Cardiac fibroblast (primary cell): ENCODE measurements at regions not wholly inside any gene's neighbourhood (a gene's known extent, or its start where the extent isn't known, plus 50 kb on each side); places are given as distances from the start of the nearest gene placed in this dataset.
"Not testable (repeated sequence)": the region's sequence is repeated elsewhere in the genome, so short reads cannot be mapped to it uniquely, and the experiment has no call there.

ENCODE experiments used
- DNase-seq, 2 donors: peaks; one replicate each; pipeline versions ENCODE4 v3.0.0 to v3.0.0-alpha.2; 2010; ENCODE audit warnings: low read depth in 2 of 2
- H3K4me3 ChIP-seq, 2 donors: replicated peaks in 1 of 2; 1 replicate in 1 of 2; 2 replicates in 1 of 2; pipeline ENCODE4 v1.5.1; 2011; ENCODE audit warnings: low read depth in 2 of 2, low read length in 2 of 2, mild to moderate bottlenecking in 2 of 2, moderate library complexity in 1 of 2
- TF ChIP-seq, protein P1 (sequence below): IDR thresholded peaks from one replicate; pipeline ENCODE4 v1.5.1; 2011; ENCODE audit warnings: low read depth, mild to moderate bottlenecking, low read length, inconsistent platforms

DNA sequence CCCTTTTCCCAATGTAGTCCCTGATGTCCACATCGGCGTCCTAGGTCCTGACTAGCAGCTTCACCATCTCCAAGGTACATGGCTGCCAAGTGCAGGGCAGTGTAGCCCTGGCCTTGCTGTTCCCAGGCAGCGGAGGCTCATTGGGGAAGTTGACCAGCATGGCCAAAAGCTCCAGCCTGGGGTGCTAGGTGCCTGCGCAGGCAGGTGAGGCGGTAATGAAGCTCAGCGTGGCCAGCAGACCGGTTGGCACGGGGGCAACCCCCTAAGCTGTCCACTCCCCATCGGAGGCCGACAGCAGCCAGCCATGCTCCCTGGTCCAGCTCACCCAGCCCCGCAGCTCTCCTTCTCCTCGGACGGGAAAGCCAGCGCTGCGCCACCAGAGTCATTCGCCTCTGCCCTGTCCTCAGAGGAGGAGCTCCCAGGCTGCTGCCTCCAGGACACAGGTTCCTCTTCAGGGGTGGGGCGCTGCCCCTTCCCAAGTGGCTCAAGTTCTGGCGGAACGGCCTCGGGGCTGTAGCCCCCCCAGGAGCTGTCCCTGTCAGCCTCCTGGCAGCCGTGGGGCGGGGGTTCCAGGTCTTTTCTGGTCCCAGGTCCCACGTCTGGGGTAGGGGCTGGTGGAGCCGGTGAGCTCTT, 1218.2 kb downstream of the FOXD4L5 start:
- DNase-seq: no peak
- TF ChIP-seq, protein P1, sequence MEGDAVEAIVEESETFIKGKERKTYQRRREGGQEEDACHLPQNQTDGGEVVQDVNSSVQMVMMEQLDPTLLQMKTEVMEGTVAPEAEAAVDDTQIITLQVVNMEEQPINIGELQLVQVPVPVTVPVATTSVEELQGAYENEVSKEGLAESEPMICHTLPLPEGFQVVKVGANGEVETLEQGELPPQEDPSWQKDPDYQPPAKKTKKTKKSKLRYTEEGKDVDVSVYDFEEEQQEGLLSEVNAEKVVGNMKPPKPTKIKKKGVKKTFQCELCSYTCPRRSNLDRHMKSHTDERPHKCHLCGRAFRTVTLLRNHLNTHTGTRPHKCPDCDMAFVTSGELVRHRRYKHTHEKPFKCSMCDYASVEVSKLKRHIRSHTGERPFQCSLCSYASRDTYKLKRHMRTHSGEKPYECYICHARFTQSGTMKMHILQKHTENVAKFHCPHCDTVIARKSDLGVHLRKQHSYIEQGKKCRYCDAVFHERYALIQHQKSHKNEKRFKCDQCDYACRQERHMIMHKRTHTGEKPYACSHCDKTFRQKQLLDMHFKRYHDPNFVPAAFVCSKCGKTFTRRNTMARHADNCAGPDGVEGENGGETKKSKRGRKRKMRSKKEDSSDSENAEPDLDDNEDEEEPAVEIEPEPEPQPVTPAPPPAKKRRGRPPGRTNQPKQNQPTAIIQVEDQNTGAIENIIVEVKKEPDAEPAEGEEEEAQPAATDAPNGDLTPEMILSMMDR: no peak
- H3K4me3 ChIP-seq: no peak overlapping the region

DNA sequence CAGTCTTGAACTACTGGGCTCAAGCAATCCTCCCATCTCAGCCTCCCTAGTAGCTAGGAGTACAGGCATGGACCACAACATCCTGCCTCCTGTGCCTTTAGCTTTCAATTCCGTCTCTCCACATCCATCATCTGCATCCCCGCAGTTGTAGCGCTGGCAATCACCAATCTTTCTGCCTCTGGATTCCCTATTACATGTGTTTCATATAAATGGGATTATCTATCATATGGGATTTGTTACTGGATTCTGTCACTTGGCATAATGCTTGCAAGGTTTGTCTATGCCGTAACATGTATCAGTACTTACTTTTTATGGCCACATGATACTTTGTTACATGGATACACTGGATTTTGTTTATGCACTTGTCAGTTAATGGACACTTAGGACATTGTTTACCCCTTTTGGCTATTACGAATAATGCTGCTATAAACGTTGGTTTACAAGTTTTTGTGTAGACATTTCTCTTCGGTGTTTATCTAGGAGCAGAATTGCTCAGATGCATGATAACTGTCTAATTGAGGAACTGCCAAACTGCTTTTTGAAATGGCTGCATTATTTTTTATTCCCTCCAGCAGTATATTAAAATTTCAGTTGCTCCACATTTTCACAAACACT, 1223.9 kb downstream of the FOXD4L5 start:
- DNase-seq: no peak
- no peak overlapping the region for H3K4me3 ChIP-seq
- TF ChIP-seq, protein P1: no peak

DNA sequence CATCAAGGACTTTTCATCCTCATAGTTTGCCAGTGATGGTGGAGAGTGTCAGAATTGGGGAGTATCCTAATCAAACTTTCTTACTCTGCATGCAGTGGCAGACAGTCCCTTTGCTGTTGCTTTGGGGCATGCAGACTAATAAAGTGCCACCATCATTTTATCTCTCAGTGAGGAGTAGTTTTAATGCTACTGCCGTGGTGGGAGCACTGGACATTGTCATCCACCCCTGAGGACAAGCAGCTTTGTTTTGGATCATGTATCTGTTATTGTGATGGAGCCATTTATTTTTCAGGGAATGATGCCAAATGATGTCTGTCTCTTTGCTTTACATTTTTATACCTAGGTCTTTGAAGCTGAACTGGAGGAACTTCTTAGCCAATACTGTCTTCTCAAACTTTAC, 1226.9 kb downstream of the FOXD4L5 start:
- not testable (repeated sequence) for DNase-seq, H3K4me3 ChIP-seq

DNA sequence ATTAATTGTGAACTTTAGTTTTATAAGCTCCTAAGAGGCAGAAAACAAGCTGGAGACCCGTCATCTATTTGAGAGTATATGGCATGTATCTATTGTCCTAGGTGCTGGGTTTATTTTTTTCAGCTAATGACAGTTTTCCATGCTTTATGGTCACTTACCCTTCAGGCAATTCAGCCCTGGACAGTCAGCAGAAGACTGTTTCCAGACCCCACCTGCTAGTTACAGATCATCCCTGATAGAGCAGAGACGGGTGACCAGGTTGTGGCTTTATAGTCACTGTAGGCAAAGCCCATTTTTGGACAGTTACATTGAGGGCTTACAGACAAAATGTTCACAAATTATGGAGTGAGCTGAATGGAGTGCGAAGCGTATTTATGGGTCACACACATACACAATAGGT, 1227.5 kb downstream of the FOXD4L5 start:
- H3K4me3 ChIP-seq: no peak overlapping the region
- TF ChIP-seq, protein P1: no peak
- no peak for DNase-seq

DNA sequence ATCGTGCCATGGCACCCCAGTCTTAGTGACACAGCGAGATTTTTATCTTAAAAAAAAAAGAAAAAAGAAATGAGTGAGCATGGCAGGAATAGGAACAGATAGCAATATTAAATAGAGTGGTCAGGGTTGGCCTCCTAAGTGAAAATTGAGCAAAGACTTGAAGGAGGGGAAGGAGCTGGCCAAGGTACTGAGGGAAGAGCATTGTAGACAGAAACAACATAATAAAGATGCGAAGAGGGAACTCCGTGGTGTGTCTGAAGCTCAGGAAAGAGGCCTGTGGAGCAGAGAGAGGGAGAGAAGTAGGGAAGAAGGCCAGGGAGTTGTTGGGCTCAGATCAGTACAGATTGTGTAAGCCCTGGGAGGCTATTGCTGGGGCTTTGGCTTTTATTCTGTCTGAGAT, 1256.1 kb downstream of the FOXD4L5 start:
- not testable (repeated sequence) for DNase-seq, H3K4me3 ChIP-seq

DNA sequence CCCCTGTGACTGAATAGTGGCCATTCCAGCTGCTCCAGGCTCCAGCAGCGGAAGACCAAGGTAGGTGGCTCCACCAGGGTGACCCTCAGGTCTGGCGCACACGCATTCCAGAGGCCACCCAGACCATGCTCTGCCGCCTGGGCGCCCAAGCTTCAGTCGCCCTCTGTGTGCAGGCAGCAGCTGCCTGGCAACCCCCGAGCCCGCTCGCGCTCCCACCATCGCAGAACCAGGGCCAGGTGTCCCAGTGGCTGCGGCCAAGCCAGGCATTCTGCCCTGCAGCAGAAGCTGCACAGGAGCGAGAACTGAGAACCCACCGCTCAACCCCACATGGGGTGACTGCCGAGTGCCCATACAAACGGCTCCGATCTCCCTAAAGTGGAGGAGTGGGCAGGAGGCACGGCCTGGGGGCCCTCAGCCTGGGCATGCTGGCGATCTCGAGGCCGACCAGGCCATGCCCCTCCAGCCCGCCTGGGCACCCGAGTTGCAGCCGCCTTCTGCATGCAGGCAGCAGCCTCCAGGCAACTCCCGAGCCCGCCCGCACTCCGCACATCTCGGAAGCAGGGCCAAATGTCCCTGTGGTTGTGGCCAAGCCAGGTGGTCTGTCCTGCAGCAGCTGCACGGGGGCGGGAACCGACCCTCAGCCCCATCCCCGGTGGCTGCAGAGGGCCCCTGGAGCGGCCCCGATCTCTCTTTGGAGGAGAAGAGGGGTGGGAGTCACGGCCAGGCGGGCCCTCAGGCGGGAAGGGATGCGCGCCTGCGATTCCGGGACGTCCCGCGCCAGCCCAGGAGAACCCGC, 1264.1 kb downstream of the FOXD4L5 start:
- not testable (repeated sequence) for H3K4me3 ChIP-seq

DNA sequence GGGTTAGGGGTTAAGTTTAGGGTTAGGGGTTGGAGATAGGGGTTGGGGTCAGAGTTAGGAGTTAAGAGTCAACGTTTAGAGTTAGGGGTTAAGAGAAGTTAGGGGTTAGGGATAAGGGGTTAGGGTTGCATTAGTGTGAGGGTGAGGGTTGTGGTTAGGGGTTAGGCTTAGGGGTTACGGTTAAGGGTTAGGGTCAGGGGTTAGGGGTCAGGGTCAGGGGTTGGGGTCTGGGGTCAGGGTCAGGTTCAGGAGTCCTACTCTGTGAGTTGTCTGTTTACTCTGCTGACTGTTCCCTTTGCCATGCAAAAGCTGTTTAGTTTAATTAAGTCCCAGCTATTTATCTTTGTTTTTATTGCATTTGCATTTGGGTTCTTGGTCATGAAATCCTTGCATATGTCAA, 1267.3 kb downstream of the FOXD4L5 start:
- not testable (repeated sequence) for DNase-seq, H3K4me3 ChIP-seq

More for the DNA sequence above, 1264.1 kb downstream of the FOXD4L5 start:
- not testable (repeated sequence) for DNase-seq

DNA sequence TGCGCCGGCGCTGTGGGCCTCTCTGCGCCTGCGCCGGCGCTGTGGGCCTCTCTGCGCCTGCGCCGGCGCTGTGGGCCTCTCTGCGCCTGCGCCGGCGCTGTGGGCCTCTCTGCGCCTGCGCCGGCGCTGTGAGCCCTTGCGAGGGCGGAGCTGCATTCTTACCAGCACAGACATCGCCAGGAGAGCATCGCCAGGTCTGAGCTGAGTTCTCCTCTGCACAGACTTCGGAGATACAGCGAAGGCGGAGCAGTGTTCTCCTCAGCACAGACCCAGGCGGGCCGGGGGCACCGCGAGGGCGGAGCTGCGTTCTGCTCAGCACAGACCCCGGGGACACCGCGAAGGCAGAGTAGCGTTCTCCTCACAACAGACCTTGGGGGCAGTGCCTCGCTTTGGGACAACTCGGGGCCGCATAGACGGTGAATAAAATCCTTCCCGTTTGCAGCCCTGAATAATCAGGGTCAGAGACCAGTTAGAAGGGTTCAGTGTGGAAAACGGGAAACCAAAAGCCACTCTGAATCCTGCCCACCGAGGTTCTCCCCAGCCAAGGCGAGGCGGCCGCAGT, 1268.1 kb downstream of the FOXD4L5 start:
- DNase-seq: peak in 1 of 2 donors; percentile 32
- H3K4me3 ChIP-seq: peak overlapping the region in 1 of 2 donors; percentile 54

DNA sequence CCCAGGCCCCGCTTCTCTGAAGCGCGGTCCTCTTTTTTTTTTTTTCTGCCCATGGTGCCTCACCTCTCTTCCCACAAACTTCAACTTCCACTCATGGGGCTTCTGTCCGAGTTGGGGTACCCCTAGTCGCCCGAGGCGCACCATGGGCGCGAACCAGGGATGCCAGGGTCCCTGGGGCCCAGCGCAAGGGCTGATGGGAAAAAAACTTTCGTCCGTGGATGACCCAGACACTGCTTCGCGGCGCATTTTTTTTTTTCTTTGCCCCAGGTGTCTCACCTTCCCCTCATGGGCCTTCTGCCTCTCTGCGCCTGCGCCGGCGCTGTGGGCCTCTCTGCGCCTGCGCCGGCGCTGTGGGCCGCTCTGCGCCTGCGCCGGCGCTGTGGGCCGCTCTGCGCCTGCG, 1268.8 kb downstream of the FOXD4L5 start:
- not testable (repeated sequence) for DNase-seq
- peak overlapping the region in 1 of 2 donors; percentile 54 for H3K4me3 ChIP-seq

DNA sequence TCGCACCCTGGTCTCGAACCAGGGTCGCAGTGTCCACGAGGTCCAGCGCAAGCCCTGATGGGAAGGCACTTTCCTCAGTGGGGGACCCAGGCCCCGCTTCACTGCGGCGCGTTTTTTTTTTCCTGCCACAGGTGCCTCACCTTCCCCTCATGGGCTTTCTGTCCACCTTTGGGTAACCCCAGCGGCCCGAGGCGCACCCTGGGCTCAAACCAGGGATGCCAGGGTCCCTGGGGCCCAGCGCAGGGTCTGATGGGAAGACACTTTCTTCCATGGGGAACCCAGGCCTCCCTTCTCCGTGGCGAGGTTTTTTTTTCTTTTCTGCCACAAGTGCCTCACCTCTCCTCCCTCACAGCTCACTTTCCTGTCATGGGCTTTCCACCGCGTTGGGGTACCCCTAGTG, 1269.9 kb downstream of the FOXD4L5 start:
- no peak for DNase-seq
- H3K4me3 ChIP-seq: no peak overlapping the region
- TF ChIP-seq, protein P1: no peak

DNA sequence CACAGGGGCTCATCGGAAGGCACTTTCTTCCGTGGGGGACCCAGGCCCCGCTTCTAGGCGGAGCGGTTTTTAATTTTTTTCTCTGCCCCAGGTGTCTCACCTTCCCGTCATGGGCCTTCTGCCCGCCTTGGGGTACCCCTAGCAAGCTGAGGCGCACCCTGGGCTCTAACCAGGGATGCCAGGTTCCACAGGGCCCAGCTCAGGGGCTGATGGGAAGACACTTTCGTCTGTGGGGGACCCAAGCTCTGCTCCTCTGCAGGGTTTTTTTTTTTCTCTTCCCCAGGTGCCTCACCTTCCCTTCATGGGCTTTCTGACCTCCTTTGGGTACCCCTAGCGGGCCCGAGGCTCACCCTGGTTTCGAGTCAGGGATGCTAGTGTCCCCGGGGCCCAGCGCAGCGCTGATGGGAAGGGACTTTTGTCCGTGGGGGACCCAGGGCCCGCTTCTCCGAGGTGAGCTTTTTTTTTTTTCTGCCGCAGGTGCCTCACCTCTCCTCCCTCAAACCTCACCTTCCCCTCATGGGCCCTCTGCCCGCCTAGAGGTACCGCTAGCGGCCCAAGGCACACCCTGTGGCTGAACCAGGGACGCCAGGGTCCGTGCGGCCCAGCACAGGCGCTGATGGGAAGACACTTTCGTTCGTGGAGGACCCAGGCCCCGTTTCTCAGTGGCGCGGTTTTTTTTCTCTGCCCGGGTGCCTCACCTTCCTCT, 1270.5 kb downstream of the FOXD4L5 start:
- DNase-seq: not testable (repeated sequence)

DNA sequence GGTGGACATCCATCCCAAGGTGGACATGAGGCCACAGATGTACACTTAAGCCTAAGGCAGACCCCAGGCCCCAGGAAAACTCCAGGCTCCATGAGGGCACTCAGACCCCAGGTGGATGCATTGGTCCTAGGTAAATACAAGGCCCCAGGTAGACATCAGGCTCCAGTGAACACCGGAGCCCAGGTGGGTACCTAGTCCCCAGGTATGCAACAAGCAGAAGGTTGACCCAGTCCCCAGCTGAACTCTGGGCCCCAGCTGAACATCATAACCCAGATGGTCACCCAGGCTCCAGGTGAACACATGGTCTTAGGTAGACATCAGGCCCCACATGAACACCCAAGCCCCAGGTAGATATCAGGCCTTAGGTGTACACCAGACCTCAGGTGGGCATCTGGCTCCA, 1271.9 kb downstream of the FOXD4L5 start:
- DNase-seq, H3K4me3 ChIP-seq: not testable (repeated sequence)

More for the DNA sequence above, 1270.5 kb downstream of the FOXD4L5 start:
- not testable (repeated sequence) for H3K4me3 ChIP-seq

DNA sequence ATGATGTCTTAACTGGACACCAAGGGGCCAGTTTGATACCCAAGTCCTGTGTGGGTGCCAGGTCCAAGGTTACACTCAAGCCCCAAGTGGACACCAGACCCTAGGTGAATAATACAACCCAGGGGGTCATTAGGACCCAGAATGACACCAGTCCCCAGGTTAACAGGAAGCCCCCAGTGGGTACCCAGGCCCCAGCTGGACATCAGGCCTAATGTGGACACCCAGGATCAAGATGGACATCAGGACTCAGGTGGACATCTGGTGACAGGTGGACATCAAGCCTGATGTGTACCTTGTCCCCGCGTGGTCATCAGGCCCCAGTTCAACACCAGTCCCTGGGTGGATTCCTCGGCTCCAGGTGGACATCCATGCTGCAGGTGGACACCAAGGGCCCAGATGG, 1273.0 kb downstream of the FOXD4L5 start:
- not testable (repeated sequence) for DNase-seq, H3K4me3 ChIP-seq
